HG02642 (cell line): ENCODE measurements at regions not wholly inside any gene's neighbourhood (a gene's known extent, or its start where the extent isn't known, plus 50 kb on each side); places are given as distances from the start of the nearest gene placed in this dataset.

Experiments used
- ATAC-seq: cut with Tn5 transposase; IDR thresholded peaks from one replicate; pipeline ENCODE4 v1.9.1; 2021; ENCODE audit warnings: mild to moderate bottlenecking; ENCODE audit not compliant: unreplicated experiment, poor library complexity

- ATAC-seq: no peak
Observed at GRCh38 chr5:174159327-174160114, 114.0 kb downstream of the NSG2 start.

- ATAC-seq: no peak
Observed at GRCh38 chr5:174165406-174165805, 119.9 kb downstream of the NSG2 start.

- no peak for ATAC-seq
Observed at GRCh38 chr5:174166231-174167079, 120.9 kb downstream of the NSG2 start.

GRCh38 chr5:174167080-174167910 is 121.8 kb downstream of the NSG2 start:
- ATAC-seq: no peak

GRCh38 chr5:174172152-174172551 is 126.6 kb downstream of the NSG2 start:
- no peak for ATAC-seq

GRCh38 chr5:174172566-174172965 is 127.1 kb downstream of the NSG2 start:
- no peak for ATAC-seq

GRCh38 chr5:174173766-174174165 is 128.3 kb downstream of the NSG2 start:
- ATAC-seq: no peak

- no peak for ATAC-seq
Observed at GRCh38 chr5:174175716-174176268, 130.3 kb downstream of the NSG2 start.

GRCh38 chr5:174176511-174176910 is 131.0 kb downstream of the NSG2 start:
- no peak for ATAC-seq

- no peak for ATAC-seq
Observed at GRCh38 chr5:174177531-174177930, 132.0 kb downstream of the NSG2 start.

GRCh38 chr5:174177976-174178605 is 132.6 kb downstream of the NSG2 start:
- no peak for ATAC-seq

- ATAC-seq: no peak
Observed at GRCh38 chr5:174180639-174181038, 135.1 kb downstream of the NSG2 start.

GRCh38 chr5:174182111-174182510 is 136.6 kb downstream of the NSG2 start:
- no peak for ATAC-seq

- ATAC-seq: no peak
Observed at GRCh38 chr5:174183701-174184100, 138.2 kb downstream of the NSG2 start.

GRCh38 chr5:174185506-174185905 is 140.0 kb downstream of the NSG2 start:
- ATAC-seq: no peak

- ATAC-seq: no peak
Observed at GRCh38 chr5:174186096-174186695, 140.7 kb downstream of the NSG2 start.

- no peak for ATAC-seq
Observed at GRCh38 chr5:174187001-174187400, 141.5 kb downstream of the NSG2 start.

- no peak for ATAC-seq
Observed at GRCh38 chr5:174187481-174187880, 142.0 kb downstream of the NSG2 start.

GRCh38 chr5:174188295-174188694 is 142.8 kb downstream of the NSG2 start:
- ATAC-seq: no peak
